Ectodermal cell (in vitro differentiated cells): ENCODE measurements at regions not wholly inside any gene's neighbourhood (a gene's known extent, or its start where the extent isn't known, plus 50 kb on each side); places are given as distances from the start of the nearest gene placed in this dataset.

ENCODE experiments used
- H3K27ac ChIP-seq: 2 replicates; pipeline ENCODE4 v1.7.0; 2013; ENCODE audit warnings: mild to moderate bottlenecking, low read depth, low read length; ENCODE audit not compliant: insufficient read depth, poor library complexity, severe bottlenecking
- H3K27me3 ChIP-seq: 2 replicates; pipeline ENCODE4 v1.7.0; 2013; ENCODE audit warnings: mild to moderate bottlenecking, low read length; ENCODE audit not compliant: insufficient read depth, control insufficient read depth, poor library complexity, severe bottlenecking
- H3K36me3 ChIP-seq: one replicate; pipeline ENCODE4 v1.7.0; 2013; ENCODE audit warnings: low read length; ENCODE audit not compliant: control insufficient read depth, insufficient read depth
- H3K4me1 ChIP-seq: one replicate; pipeline ENCODE4 v1.7.0; 2013; ENCODE audit warnings: low read length; ENCODE audit not compliant: control insufficient read depth, insufficient read depth
- H3K4me3 ChIP-seq: 2 replicates; pipeline ENCODE4 v1.7.0; 2013; ENCODE audit warnings: low read depth, low read length, control low read depth; ENCODE audit not compliant: insufficient read depth
- H3K9me3 ChIP-seq: 2 replicates; pipeline ENCODE4 v1.7.0; 2013; ENCODE audit warnings: mild to moderate bottlenecking, low read length, moderate library complexity; ENCODE audit not compliant: control insufficient read depth
- WGBS, 2 experiments: methylation state at CpG; one replicate each; pipeline ENCODE4 v1.1.7; 2013; ENCODE audit warnings: missing lambda C conversion rate in 2 of 2; 5-methylcytosine and 5-hydroxymethylcytosine counted together

DNA sequence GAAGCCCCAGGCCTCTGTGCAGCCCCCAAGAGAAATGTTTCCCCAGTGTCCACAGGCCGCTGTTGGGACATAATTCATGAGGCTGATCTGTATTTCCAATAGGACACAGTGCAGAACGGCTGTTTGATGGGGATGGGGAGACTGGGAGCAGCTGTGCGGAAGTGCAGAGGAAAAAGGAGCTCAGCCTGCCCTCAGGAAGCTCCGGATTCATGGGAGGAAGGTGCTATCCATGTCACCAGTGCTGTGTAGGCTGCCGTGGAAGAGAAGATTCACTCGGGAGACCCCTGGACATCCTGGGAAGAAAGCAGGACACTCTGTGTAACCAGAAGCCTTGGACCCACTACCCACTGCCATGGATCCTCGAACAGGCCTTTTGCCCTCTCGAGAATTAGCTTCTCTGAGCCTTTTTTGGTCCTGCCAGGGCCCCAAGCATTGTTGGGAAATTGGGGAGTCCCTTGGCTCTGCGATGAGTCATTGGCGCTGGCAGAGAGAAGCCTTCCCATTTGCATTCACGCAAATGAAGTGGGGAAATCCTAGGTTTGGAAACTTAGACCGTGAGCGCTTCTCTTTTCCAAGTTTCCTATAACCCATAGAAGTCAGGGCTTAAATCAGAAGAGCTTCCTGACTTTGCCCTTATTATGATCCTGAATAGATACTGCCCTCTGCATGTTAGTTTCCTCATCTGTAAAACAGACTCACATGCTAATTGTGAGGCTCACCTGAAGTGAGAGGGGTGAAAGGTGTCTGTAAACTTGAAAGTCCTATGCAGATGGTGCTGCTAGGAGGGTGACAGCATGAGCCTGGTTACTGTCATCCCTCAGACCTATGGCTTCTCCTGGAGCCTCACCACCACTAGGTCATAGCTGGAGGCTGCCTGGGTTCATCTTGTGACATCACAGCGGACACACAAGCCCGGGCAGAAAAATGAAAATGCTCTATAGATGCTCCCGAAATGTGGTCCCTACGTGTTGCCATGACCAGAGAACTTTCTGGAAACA, 229.2 kb upstream of the B3GAT1 start:
- Histone ChIP-seq H3K4me3 (no peak overlapping the region), H3K9me3 (no peaks in the 10 kb centered on the region), H3K36me3 (no peaks in the 10 kb centered on the region), H3K27me3 (no peaks in the 10 kb centered on the region), H3K27ac (no peak overlapping the region), H3K4me1 (peaks cover 11% of the 10 kb centered on the region)
- 90 to 92% methylated on average over 17 of the region's 17 CpGs for WGBS, 2 experiments

GRCh38 chr11:134640536-134640935, 228.5 kb upstream of the B3GAT1 start:
- Histone ChIP-seq H3K27ac (no peak overlapping the region), H3K27me3 (no peaks in the 10 kb centered on the region), H3K9me3 (no peaks in the 10 kb centered on the region), H3K4me1 (peaks cover 11% of the 10 kb centered on the region), H3K4me3 (no peak overlapping the region), H3K36me3 (no peaks in the 10 kb centered on the region)
- WGBS, 2 experiments: 91 to 95% methylated on average over 5 of the region's 5 CpGs

GRCh38 chr11:134639586-134640330, 227.7 kb upstream of the B3GAT1 start:
- 83 to 85% methylated on average over 11 to 12 of the region's 15 CpGs for WGBS, 2 experiments
- no peaks in the 10 kb centered on the region for H3K27me3 ChIP-seq

DNA sequence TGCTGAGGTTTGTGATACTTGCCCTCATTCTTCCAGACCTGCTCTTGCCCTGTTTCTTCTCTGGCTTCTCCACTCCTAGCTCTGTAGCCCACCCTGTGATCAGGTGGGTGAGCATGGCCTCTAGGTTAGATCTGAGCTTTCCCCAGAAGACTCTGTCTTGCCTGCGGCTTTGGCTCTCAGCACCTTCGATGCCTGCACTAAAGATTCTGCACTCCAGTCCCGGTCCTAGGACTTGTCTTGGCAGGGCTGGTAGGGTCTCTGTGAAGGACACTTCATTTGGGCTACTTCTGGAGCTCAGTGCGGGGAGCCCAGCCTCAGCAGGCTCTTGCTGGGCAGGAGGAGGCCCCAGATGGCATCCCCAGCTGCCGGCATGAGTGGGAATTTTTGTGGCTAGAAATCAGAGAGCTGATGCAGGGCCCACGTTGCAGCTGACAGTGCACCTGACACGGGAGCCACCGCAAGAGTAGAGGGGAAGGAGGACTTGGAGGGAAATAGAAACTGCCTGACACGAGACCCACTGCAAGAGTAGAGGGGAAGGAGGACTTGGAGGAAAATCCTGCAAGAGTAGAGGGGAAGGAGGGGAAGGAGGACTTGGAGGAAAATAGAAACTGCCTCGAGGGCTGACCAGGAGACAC, 226.9 kb upstream of the B3GAT1 start:
- no peak overlapping the region for H3K27ac ChIP-seq
- no peaks in the 10 kb centered on the region for H3K27me3 ChIP-seq
- H3K4me3 ChIP-seq: no peak overlapping the region
- no peaks in the 10 kb centered on the region for H3K9me3 ChIP-seq
- WGBS, 2 experiments: 85 to 86% methylated on average over 10 of the region's 10 CpGs
- no peaks in the 10 kb centered on the region for H3K36me3 ChIP-seq
- H3K4me1 ChIP-seq: peaks cover 3% of the 10 kb centered on the region

More at GRCh38 chr11:134639586-134640330, 227.7 kb upstream of the B3GAT1 start:
- no peak overlapping the region for H3K4me3 ChIP-seq
- no peaks in the 10 kb centered on the region for H3K9me3 ChIP-seq
- no peaks in the 10 kb centered on the region for H3K36me3 ChIP-seq
- peaks cover 9% of the 10 kb centered on the region for H3K4me1 ChIP-seq
- H3K27ac ChIP-seq: no peak overlapping the region

- 80% methylated on average over 11 of the region's 11 CpGs for WGBS, 2 experiments
- H3K27ac ChIP-seq: no peak overlapping the region
- no peaks in the 10 kb centered on the region for H3K4me1 ChIP-seq
- H3K9me3 ChIP-seq: no peaks in the 10 kb centered on the region
- H3K4me3 ChIP-seq: no peak overlapping the region
- no peaks in the 10 kb centered on the region for H3K27me3 ChIP-seq
- no peaks in the 10 kb centered on the region for H3K36me3 ChIP-seq
Measured at GRCh38 chr11:134637091-134638015, 225.3 kb upstream of the B3GAT1 start.

GRCh38 chr11:134636071-134636470, 224.0 kb upstream of the B3GAT1 start:
- Histone ChIP-seq H3K27me3 (no peaks in the 10 kb centered on the region), H3K4me3 (no peak overlapping the region), H3K9me3 (no peaks in the 10 kb centered on the region), H3K4me1 (no peaks in the 10 kb centered on the region), H3K36me3 (no peaks in the 10 kb centered on the region), H3K27ac (no peak overlapping the region)
- 91 to 92% methylated on average over 12 of the region's 12 CpGs for WGBS, 2 experiments

DNA sequence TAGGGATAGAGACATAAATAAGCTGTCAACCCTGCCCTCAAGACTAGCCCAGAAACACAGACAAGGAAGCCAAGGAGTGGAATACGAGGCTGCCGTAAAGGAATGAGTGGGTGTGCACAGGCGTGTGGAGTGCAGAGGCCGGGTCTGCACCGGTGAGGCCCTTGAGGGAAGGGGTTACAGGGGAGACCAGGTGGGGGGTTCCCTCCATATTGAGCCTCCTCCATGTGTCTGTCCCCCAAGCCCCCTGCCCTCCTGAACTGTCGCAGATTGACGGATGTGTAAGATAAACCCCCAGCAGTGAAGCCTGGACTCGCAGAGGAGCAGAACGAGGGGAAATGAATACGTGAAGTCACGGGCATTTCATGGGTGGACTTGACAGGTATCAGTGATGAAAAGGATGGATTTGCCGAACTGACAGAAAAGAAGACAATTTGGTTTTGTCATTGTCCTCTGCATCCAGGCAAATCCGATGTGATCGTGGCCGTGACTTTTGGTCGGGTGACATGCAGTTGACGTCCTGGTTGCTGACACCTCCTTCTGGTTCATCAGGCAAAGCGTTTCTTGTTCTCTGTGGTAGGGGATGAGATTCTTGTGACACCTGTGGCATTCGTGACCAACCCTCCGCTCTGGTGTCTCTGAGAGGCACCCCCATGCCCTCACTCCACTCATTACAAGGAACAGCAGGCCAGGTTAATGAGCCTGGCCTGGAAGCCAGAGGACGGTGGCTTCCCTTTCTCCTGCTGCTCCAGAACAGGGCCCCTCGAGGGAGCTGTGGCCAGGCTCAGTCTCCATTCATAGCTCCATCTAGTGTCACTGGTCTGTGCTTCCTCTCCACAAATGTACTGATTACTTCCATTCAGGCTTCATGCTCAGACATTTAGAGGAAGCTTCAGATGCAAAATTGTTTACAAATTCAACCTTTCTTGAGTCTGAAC, 223.1 kb upstream of the B3GAT1 start:
- Histone ChIP-seq H3K27ac (no peak overlapping the region), H3K4me1 (no peaks in the 10 kb centered on the region), H3K9me3 (no peaks in the 10 kb centered on the region), H3K36me3 (no peaks in the 10 kb centered on the region), H3K4me3 (no peak overlapping the region), H3K27me3 (no peaks in the 10 kb centered on the region)
- WGBS, 2 experiments: 86% methylated on average over 22 of the region's 22 CpGs

- no peak overlapping the region for H3K27ac ChIP-seq
- 97% methylated on average over 6 of the region's 6 CpGs for WGBS, 2 experiments
- no peaks in the 10 kb centered on the region for H3K36me3 ChIP-seq
- H3K9me3 ChIP-seq: no peaks in the 10 kb centered on the region
- H3K27me3 ChIP-seq: no peaks in the 10 kb centered on the region
- no peaks in the 10 kb centered on the region for H3K4me1 ChIP-seq
- no peak overlapping the region for H3K4me3 ChIP-seq
Measured at GRCh38 chr11:134633276-134633675, 221.2 kb upstream of the B3GAT1 start.
